GM21423 (cell line): ENCODE measurements at regions not wholly inside any gene's neighbourhood (a gene's known extent, or its start where the extent isn't known, plus 50 kb on each side); places are given as distances from the start of the nearest gene placed in this dataset.
"Not testable (repeated sequence)": the region's sequence is repeated elsewhere in the genome, so short reads cannot be mapped to it uniquely, and the experiment has no call there.

Experiments used
- ATAC-seq: cut with Tn5 transposase; IDR thresholded peaks from one replicate; pipeline ENCODE4 v1.9.1; 2021; ENCODE audit warnings: mild to moderate bottlenecking, moderate library complexity; ENCODE audit not compliant: unreplicated experiment

DNA sequence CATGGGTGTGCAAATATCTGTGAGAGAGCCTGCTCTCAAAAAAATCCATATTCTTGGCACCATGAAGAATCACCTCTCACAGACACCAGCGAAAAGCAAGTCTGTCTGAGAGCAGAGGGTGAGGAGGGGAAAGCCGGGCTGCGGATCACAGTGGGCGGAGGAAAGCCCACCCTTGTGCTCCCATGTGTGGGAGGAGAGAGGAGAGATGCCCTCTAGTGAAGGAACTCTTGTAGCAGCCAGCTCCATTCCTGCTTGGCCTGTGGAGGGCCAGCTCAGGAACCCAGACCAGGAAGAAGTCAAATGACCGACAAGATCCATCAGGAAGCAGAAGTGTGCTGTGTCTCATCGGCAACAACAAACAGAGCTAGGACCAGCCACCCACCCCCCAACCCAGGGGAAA, 321.7 kb upstream of the PLGLB1 start:
- not testable (repeated sequence) for ATAC-seq

DNA sequence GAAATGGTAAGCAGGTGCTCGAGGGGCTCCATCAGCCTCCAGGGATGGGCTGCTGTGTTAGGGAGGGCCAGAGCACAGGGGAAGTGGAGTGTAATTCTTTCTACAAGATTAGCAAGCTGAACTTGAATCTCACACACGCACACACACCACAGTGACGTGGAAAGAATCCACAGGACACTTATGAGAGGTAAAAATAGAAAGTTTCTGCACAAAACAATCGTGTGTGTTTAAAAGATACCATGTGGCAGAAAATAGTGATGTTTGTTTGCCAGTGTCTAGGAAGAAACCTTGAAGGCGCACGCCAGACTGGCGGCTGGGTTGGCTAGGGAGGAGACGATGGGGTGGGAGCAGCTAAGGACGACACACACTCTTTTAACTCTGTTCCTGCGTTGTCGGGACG, 323.6 kb upstream of the PLGLB1 start:
- not testable (repeated sequence) for ATAC-seq

DNA sequence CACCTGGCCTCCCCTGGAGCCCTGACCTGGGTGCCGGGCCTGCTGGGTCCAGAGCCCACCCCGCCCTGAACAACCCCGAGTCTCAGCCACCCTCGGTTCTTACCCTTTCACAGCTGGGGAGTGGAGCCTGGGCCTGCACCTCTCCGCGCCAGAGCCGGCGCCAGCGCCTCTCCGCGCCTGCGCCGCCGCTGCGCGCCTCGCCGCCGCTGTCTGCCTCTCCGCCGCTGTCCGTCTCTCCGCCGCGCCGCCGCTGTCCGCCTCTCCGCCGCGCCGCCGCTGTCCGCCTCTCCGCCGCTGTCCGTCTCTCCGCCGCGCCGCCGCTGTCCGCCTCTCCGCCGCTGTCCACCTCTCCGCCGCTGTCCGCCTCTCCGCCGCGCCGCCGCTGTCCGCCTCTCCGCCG, 326.9 kb upstream of the PLGLB1 start:
- ATAC-seq = not testable (repeated sequence)

DNA sequence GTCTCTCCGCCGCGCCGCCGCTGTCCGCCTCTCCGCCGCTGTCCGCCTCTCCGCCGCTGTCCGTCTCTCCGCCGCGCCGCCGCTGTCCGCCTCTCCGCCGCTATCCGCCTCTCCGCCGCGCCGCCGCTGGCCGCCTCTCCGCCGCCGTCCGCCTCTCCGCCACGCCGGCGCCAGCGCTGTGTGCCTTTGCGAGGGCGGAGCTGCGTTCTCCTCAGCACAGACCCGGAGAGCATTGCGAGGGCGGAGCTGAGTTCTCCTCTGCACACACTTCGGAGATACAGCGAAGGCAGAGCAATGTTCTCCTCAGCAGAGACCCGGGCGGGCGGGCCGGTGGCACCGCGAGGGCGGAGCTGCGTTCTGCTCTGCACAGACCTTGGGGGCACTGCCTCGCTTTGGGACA, 327.4 kb upstream of the PLGLB1 start:
- ATAC-seq = not testable (repeated sequence)

DNA sequence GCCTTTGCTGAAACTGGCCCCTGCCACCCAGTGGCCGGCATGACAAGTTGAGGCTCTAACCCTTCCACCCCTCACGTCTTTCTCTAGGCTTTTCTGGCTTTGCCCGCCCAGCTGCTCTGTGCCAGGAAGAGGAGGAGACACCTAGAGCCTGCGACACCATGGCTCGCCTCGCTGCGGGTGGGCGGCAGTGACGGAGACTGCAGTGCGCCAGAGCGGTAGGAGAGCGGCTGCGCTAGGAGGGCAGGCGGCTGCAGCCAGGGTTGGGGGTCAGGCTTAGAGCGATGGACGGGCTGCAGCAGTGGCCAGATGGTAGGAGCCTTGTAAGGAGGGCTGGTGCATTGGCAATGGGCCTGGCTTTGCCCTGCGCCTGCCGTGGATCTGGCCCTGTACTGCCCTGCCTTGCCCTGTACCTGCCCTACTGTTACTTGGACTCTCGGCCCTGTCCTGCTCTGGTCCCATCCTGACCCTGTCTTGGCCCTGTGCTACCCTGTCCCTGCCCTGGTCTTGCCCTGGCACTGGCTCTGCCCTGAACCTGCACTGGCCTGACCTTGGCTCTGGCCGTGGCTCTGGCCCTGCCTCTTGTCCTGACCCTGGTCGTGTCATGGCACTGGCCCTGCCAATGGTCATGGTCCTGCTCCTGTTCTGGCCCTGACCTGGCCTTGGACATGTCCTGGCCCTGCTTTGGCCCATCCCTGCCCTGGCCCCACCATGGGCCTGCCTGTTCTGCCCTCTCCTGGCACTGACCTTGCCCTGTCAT, 330.7 kb upstream of the PLGLB1 start:
- not testable (repeated sequence) for ATAC-seq

DNA sequence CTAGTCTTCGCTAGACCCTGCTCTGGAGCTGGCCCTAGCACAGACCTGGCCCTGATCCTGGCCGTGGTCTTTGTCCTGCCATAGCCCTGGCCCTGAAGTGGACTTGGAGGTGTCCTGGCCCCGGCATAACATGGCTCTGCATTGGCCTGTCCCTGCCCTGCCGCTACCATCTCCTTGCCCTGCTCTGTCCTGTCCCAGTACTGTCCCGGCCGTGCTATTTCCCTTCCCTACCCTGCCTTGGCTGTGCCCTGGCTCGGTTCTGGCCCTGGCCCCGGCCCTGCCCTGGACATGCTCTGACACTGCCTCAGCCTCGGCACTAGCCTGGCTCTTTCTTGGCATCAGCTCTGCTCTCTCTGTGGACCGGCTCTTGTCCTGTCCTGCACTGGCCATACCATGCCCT, 331.8 kb upstream of the PLGLB1 start:
- not testable (repeated sequence) for ATAC-seq

DNA sequence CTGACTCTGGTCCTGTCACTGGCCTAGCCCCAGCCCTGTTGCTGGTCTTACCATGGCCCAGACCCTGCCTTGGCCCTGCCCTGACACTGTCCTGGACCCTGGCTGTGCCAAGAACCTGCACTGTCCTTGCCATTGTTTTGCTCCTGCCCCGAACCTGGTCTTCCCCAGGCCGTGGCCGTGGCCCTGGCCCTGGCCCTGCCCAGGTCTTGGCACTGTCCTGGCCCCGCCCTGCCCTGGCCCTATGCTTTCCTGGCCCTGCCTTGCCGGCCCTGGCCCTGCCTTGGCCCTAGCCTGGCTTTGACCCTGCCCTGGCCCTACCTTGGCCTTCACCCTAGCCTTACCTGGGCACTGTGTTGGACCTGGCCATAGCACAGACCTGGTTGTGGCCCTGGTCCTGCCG, 332.5 kb upstream of the PLGLB1 start:
- not testable (repeated sequence) for ATAC-seq

DNA sequence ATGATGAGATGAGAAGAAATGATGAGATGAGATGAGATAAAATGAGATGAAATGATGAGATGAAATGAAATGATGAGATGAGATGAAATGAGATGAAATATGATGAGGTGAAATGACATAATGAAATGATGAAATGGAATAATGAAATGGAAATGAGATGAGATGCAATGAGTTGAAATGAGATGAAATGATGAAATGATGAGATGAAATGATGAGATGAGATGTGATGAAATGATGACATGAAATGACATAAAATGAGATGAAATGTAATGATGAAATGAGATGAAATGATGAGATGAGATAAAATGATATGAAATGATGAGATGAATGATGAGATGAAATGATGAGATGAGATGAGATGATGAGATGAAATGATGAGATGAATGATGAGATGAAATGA, 338.6 kb upstream of the PLGLB1 start:
- not testable (repeated sequence) for ATAC-seq

DNA sequence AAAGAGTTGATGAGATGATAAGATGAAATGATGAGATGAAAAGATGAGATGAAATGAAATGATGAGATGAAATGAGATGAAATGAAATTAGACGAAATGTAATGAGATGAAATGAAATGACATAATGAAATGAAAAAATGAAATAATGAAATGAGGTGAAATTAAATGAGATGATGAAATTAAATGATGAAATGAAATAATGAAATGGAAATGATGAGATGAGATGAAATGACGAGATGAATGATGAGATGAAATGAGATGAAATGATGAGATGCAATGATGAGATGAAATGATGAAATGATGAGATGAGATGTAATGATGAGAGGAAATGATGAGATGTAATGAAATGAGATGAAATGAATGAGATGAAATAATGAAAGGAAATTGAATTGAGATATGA, 339.3 kb upstream of the PLGLB1 start:
- not testable (repeated sequence) for ATAC-seq

DNA sequence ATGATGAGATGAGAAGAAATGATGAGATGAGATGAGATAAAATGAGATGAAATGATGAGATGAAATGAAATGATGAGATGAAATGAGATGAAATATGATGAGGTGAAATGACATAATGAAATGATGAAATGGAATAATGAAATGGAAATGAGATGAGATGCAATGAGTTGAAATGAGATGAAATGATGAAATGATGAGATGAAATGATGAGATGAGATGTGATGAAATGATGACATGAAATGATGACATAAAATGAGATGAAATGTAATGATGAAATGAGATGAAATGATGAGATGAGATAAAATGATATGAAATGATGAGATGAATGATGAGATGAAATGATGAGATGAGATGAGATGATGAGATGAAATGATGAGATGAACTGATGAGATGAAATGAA, 340.2 kb upstream of the PLGLB1 start:
- ATAC-seq = not testable (repeated sequence)

DNA sequence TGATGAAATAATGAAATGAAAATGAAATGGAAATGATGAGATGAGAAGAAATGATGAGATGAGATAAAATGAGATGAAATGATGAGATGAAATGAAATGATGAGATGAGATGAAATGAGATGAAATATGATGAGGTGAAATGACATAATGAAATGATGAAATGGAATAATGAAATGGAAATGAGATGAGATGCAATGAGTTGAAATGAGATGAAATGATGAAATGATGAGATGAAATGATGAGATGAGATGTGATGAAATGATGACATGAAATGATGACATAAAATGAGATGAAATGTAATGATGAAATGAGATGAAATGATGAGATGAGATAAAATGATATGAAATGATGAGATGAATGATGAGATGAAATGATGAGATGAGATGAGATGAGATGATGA, 342.7 kb upstream of the PLGLB1 start:
- ATAC-seq = not testable (repeated sequence)

DNA sequence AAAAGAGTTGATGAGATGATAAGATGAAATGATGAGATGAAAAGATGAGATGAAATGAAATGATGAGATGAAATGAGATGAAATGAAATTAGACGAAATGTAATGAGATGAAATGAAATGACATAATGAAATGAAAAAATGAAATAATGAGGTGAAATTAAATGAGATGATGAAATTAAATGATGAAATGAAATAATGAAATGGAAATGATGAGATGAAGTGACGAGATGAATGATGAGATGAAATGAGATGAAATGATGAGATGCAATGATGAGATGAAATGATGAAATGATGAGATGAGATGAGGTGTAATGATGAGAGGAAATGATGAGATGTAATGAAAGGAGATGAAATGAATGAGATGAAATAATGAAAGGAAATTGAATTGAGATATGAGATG, 343.4 kb upstream of the PLGLB1 start:
- ATAC-seq = not testable (repeated sequence)

DNA sequence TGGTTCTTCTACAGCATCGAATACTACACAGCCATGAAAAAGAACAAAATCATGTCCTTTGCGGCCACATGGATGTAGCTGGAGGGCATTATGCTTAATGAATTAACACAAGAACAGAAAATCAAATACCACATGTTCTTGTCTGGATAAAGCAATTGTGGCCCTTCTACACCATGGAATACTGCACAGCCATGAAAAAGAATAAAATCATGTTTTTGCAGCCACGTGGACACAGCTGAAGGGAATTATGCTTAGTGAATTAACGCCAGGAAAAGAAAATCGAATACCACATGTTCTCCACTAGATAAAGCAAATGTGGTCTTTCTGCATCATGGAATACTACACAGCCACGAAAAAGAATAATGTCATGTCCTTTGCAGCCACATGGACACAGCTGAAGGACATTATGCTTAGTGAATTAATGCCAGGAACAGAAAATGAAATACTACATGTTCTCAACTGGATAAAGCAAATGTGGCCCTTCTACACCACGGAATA, 361.8 kb upstream of the PLGLB2 start:
- not testable (repeated sequence) for ATAC-seq

DNA sequence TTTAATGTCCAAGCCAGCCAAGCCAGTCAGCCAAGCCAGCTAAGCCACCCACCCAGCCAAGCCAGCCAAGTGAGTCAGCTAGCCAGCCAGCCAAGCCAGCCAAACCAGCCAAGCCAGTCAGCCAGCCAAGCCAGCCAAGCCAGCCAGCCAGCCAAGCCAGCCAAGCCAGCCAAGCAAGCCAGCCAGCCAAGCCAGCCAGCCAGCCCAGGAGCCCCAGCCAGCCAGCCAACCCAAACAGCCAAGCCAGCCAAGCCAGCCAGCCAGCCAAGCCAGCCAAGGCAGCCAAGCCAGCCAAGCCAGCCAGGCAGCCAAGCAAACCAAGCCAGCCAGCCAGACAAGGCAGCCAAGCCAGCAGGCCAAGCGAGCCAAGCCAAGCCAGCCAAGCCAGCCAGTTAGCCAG, 352.1 kb upstream of the PLGLB2 start:
- ATAC-seq = not testable (repeated sequence)

DNA sequence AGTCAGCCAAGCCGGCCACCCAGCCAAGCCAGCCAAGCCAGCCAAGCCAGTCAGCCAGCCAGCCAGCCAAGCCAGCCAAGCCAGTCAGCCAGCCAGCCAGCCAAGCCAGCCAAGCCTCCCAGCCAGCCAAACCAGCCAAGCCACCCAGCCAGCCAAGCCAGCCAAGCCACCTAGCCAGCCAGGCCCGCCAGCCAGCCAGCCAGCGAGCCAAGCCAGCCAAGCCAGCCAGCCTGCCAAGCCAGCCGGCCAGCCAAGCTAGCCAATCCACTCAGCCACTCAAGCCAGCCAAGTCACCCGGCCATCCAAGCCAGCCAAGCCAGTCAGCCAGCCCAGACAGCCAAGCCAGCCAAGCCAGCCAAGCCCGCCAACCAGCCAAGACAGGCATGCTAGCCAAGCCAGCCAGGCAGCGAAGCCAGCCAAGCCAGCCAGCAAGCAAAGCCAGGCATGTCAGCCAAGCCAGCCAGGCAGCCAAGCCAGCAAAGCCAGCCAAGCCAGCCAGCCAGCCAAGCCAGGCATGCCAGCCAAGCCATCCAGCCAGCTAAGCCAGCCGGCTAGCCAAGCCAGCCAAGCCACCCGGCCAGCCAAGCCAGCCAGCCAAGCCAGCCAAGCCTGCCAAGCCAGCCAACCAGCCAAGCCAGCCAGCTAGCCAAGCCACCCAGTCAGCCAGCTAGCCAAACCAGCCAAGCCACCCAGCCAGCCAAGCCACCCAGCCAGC, 351.2 kb upstream of the PLGLB2 start:
- not testable (repeated sequence) for ATAC-seq

DNA sequence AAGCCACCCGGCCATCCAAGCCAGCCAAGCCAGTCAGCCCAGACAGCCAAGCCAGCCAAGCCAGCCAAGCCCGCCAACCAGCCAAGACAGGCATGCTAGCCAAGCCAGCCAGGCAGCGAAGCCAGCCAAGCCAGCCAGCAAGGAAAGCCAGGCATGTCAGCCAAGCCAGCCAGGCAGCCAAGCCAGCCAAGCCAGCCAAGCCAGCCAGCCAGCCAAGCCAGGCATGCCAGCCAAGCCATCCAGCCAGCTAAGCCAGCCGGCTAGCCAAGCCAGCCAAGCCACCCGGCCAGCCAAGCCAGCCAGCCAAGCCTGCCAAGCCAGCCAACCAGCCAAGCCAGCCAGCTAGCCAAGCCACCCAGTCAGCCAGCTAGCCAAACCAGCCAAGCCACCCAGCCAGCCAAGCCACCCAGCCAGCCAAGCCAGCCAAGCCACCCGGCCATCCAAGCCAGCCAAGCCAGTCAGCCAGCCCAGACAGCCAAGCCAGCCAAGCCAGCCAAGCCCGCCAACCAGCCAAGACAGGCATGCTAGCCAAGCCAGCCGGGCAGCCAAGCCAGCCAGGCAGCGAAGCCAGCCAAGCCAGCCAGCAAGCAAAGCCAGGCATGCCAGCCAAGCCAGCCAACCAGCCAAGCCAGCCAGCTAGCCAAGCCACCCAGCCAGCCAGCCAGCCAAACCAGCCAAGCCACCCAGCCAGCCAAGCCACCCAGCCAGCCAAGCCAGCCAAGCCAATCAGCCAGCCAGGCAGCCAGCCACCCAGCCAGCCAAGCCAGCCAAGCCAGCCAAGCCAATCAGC, 350.4 kb upstream of the PLGLB2 start:
- not testable (repeated sequence) for ATAC-seq

DNA sequence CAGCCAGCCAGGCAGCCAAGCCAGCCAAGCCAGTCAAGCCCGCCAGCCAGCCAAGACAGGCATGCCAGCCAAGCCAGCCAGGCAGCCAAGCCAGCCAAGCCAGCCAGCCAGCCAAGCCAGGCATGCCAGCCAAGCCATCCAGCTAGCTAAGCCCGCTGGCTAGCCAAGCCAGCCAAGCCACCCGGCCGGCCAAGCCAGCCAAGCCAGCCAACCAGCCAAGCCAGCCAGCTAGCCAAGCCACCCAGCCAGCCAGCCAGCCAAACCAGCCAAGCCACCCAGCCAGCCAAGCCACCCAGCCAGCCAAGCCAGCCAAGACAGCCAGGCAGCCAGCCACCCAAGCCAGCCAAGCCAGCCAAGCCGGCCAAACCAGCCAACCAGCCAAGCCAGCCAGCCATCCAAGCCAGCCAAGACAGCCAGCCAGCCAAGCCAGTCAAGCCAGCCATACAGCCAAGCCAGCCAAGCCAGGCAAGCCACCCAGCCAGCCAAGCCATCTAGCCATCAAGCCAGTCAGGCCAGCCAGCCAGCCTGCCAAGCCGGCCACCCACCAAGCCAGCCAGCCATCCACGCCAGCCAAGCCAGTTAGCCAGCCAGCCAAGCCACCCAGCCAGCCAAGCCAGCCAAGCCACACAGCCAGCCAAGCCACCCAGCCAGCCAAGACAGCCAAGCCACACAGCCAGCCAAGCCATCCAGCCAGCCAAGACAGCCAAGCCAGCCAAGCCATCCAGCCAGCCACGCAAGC, 349.2 kb upstream of the PLGLB2 start:
- not testable (repeated sequence) for ATAC-seq

DNA sequence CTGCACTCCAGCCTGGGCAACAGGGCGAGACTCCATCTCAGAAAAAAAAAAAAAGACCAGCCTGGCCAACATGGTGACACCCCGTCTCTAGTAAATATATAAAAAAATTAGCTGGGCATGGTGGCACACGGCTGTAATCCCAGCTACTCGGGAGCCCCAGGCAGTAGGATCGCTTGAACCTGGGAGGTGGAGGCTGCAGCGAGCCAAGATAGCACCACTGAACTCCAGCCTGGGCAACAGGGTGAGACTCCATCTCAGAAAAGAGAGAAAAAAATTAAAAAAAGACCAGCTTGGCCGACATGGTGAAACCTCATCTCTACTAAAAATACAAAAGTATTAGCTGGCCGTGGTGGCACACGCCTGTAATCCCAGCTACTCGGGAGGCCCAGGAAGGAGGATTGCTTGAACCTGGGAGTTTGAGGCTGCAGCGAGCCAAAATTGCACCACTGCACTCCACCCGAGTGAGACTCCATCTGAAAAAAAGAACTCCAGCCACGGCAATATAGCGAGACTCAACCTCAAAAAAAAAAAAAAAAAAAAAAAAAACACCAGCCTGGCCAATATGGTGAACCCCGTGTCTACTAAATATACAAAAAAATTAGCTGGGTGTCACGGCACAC, 346.1 kb upstream of the PLGLB2 start:
- ATAC-seq = no peak

DNA sequence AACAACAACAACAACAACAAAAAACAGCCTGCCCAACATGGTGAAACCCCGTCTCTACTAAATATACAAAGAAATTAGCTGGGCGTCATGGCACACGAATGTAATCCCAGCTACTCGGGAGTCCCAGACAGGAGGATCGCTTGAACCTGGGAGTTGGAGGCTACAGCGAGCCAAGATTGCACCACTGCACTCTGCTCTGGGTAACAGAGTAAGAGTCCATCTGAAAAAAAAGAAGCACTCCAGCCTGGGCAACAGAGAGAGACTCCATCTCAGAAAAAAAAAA, 344.1 kb upstream of the PLGLB2 start:
- no peak for ATAC-seq
